ENCODE measurements at regions not wholly inside any gene's neighbourhood (a gene's known extent, or its start where the extent isn't known, plus 50 kb on each side); places are given as distances from the start of the nearest gene placed in this dataset.
"Not testable (repeated sequence)": the region's sequence is repeated elsewhere in the genome, so short reads cannot be mapped to it uniquely, and the experiment has no call there.

- TF ChIP-seq POLR2A, CTCF (IDR thresholded peaks at IDR 0.05): not testable (repeated sequence)
Measured at GRCh38 chr1:229742614-229743013, 116.6 kb downstream of the URB2 start.

All from stomach (tissue), 4 donors.